GM21528 (cell line): ENCODE measurements at regions not wholly inside any gene's neighbourhood (a gene's known extent, or its start where the extent isn't known, plus 50 kb on each side); places are given as distances from the start of the nearest gene placed in this dataset.
"Not testable (repeated sequence)": the region's sequence is repeated elsewhere in the genome, so short reads cannot be mapped to it uniquely, and the experiment has no call there.

ENCODE experiments used
- ATAC-seq: cut with Tn5 transposase; IDR thresholded peaks from one replicate; pipeline ENCODE4 v1.9.1; 2021; ENCODE audit warnings: mild to moderate bottlenecking, moderate library complexity; ENCODE audit not compliant: unreplicated experiment, low FRiP score

DNA sequence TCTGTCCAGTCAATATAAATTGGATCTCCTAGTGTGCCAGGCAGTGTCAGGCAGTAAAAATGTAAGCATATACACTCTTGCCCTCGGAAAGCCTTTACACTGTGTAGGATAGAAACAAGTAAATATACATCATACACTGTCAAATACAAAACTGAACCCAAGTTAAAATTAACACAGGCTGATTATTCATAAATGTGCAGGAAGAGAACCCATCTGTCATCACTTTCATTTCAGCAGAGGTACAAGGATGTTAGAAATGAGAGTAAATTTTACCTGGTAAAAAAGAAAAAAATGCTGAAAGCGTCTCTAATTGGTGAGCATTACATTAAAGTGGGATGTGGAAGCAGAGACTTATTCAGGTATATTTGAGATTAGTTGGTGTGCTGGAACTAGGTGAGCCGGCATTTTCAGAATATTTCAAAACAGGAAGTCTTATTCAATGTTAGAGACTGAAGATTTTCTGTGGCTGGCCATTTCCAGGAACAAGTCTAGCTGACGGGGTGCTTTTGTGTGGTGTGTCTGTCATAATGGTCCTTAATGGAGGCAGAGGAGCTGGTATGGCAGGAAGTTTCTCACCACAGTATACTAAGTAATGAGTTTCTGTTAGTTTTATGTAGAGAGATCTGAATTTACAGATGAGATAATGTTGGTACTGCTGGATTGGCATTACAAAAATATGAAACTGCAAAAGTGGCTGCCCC lies 192.6 kb downstream of the CASP12 start:
- ATAC-seq = peak; percentile 99

DNA sequence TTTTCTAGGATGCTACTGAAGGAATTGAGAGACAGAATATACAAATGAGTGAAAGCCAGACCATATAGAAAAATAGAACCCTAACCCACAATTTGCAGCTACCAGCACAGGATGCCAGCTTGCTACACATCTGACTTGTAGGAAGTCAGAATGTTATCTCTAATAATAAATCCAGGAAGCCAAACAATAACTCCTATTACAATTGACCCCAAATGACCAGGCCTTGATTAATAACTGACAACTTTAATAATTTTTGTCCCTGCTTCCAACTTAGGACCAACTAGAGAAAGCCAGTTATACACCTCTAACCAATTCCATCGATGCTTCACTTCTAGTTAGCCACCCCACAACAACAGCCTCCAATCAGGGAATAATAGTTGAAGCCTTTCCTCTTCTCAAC lies 193.4 kb downstream of the CASP12 start:
- ATAC-seq = no peak

DNA sequence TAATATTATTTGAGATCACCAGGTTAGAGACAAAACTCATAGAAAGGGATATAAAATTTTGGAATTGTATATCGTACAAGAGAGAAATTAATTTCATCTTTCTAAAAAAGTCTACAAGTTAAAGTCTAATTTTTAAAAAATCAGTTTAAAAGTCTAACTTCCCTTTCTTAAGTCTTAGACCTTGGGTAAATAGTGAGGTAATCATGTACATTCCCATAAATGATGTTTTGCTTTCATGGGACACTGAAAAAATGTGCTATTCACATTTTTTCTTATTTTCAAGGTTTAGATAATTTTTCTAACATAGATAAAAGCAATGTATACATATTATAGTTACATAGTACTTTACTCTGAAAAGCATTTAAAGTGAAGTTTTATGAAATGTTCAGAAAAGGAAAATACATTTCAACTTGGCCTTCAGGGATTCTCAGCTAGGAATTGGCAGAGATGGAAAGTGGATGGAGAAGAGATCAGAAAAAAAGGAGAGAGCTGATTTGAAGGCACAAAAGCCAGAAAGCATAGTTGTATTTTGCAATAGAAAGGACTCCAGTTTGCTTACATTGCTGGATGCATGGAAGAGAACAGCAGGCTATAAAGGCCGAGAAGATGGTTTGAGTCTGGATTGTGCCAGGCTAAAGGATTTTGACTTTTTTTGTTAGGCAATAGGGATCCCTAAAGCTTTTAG lies 194.0 kb downstream of the CASP12 start:
- ATAC-seq = no peak

DNA sequence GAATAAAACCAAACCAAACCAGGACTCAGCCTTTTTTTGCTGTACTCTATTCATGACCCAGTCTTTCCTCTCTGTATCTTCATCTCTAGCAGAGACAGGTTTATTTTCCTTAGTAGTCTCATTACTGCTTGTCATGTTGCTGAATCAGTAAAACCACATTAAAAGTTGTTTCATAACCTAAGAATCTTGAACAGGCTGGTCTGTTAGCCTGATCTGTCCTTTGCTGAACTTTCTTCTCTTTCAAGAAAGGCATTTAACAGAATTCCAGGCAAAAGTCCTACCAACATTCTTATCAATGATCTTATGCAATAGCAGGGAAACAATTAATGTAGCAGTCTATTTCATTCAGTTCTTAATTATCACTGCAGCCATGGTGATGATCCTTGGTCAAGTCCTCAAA lies 197.7 kb downstream of the CASP12 start:
- no peak for ATAC-seq

DNA sequence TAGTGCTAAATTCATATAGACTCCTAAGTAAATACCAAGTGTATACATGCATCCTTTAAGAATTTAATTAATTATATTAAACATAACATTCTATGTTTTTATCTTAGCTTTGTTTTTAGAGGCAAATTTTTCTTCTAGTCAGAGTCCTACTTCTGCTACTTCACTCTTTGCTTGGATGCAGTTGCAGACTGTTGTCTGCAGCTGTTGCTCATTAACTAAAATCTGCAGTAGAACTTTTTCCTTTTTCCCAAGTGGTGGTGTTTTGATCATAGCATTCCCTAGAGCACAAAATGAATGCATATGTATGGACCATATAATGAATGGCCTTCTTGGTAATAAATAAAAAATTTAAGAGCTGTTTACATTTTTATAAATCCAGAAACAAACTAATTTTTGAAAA lies 198.3 kb downstream of the CASP12 start:
- ATAC-seq = no peak

DNA sequence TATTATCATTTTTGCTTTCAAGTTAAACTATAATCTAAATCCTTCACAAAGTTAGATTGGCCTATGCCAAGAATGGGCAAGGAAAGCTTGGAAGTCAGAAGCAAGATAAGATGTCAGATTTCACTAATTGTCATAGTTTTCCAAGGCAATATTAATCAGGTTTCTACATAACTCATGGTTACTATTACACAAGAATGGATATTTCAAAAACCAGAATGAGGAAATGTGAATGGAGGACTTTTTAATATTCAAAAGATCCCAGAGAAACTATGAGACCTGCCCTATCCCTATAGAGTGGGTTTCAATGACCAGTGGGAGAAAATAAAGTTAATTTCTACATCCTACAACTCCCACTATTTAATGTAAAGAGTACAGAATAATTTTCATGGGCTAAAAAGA lies 203.2 kb downstream of the CASP12 start:
- no peak for ATAC-seq

DNA sequence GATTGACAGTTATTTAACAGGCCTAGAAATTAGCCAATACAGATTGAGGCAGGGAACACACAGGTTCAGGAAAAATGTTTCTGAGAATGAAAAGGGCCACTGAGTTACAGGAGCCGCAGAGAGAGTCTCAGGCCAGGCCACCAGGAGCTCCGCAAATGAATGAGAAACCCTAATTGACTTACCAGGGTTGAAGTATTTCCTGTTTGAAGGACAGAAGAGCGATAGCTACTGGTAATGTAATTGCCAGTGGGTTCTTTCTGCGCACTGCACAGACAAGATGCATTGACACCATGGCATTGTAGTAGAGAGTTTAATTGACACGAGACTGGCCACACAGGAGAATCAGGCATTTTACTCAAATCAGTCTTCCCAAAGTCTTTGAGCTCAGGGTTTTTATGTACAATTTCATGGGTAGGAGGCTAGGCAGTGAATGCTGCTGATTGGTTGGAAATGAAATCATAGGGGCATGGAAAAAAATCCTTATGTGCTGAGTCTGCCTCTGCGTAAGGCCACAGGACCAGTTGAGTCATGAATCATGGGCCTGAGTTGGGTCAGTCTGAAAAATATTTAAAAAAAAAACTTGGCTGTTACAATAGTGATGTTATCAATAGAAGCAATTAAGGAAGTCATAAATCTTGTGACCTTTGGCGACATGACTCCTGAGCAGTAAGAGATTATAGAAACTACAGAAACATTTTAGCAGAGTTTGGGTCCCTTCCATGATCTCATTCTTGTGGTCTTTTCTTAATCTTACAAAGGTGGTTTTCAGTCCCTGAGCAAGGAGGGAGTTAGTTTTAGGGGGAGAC lies 203.8 kb downstream of the CASP12 start:
- no peak for ATAC-seq

DNA sequence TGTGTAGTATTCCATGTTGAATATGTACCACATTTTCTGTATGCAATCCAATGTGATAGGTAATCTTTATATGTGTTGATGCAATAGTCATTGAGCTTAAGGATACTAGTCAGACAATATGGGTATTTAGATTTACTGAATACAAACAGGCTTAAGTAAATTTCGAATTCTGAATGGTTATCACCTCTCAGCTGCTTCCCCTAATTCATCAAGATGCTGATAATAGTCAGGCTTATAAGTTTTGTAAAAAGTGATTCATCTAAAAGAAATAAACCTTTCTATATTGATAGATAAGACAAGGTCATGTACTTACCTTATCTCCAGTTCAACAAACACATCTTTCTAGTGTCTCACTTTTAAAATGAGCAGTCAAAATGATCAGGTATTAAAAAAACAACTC lies 205.5 kb downstream of the CASP12 start:
- ATAC-seq = no peak

DNA sequence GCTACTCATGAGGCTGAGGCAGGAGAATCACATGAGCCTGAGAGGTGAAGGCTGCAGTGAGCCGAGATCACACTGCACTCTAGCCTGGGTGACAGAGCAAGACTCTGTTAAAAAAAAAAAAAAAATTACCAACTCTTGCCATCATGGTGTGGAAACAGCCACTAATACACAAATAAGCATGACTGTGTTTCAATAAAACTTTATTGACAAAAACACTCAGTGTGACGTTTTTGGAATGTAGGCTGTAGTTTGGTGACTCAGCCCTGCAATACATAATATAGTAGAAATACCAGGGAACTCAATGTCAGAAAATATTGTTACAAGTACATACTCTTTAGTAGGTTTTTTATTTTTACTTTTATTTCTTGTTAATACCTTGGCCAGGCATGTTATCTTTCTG lies 207.1 kb downstream of the CASP12 start:
- ATAC-seq = no peak

DNA sequence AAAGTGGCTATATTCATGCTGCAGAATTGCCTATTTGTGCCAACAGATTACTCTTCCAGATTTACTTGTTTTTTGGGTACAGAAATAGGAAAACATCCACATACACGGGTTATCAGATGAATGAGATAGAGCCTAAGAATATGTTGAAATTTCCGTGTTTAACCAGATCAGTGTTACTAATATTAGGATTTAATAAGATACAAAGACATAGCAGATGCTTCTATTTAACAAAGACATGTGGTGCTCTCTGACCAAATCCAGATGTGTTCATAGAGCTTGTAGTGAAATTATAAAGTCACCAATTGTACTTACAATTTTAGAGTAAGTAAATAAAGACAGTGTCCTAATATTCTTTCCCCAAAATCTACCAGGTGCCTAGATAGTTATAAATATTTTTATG lies 208.0 kb downstream of the CASP12 start:
- ATAC-seq = no peak

DNA sequence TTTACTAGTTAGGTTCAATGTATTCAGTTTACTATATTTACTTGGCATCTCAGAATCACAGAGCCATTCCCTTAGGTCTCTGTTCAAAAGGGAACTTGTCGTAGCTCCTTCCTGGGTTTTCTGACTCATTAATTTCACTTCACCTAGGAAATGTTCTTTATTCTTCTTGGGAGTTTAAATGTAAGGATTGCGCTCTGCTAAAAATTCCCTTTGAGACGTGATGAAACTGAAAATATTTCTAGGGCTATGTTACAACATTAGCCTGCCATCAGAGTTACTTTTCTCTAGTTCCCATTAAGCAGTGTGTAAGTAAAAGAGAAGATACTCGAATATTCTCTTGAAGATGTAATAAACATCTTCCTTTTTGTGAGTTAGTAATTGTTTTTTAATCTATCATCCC lies 209.5 kb downstream of the CASP12 start:
- no peak for ATAC-seq

DNA sequence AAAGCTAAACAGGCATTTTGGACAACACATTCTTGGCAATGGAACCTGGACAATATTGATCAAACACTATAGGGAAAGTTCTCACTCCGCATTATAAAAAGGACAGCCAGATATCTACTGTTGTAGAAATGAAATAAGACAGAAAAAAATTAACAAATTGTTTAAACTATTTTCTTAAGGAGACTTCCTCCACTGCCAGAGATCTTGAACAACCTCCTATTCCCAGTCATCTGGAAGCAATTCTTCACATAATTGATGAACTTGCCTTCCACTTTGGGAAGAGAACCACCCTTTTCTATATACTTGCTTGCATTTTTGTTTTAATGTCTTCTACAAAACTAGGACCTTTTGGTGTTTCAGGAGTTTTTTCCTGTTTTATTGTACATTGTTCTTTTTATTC lies 216.1 kb downstream of the CASP12 start:
- no peak for ATAC-seq

DNA sequence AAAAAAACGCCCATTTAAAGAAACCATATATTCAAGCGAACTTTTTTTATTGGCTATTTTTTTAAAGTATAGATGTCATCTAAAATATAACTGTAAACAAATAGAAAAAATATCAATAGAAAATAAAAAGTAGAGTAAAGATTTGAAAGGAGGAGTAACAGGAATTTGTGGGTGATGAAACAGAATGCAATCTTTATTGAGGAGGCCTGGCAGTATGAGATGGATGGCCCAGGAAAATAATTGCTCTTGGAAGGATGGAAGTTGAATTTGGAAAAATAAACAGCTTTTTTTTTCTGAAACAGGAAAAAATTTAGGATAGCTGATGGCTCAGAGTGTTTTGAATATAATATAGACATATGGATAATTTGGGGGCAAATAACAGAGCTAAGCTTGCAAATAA lies 219.0 kb downstream of the CASP12 start:
- ATAC-seq = no peak

DNA sequence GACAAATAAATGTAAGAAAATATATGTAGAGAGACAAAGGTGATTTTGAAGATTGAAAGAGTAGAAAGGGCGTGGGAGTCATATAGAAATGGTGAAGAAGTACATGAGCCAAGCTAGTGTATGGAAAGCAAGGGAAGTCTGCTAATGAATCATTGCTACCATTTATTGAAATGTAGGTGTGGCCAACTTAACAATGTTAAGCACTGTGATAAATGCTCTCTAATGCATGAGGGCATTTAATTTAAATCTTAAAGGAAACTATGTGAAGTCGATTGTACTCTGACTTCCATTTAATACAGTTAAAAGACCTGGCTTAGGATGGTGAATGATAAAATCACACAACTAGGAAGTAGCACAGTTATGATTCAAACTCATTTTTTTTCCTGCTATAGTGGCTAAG lies 219.9 kb downstream of the CASP12 start:
- no peak for ATAC-seq

DNA sequence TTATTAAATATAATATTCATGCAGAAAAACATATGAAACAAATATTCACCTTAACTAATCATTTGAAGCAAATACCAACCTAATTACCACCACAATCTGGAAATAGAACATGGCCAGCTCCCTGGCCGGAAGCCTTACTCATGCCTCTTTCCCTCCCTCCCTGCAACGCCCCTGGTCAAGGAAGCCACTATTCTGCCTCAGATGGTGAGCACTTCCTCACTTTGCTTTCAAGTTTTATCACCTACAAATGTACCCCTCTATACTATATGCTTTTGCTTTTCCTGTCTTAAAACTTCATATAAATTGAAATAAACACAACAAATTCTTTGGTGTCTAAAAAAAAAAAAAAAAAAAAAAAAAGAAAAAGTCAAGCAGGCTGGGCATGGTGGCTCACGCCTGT lies 221.2 kb downstream of the CASP12 start:
- ATAC-seq = not testable (repeated sequence)

DNA sequence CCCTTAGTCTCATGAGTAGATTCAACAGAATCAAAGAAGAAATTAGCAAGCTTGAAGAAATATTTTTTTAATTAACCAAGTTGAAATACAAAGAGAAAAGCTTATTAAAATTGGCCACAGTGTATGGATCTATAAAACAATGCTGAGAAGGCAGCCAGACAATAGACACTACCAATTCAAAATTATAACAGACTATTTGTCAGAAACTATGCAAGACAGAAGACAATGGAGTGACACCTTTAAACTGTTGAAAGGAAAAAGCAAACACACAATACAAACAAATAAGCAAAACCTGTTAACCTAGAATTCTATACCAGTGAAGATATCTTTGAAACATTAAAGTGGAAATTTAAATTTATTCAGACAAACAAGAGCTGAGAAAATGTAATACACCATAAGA lies 225.4 kb downstream of the CASP12 start:
- no peak for ATAC-seq

DNA sequence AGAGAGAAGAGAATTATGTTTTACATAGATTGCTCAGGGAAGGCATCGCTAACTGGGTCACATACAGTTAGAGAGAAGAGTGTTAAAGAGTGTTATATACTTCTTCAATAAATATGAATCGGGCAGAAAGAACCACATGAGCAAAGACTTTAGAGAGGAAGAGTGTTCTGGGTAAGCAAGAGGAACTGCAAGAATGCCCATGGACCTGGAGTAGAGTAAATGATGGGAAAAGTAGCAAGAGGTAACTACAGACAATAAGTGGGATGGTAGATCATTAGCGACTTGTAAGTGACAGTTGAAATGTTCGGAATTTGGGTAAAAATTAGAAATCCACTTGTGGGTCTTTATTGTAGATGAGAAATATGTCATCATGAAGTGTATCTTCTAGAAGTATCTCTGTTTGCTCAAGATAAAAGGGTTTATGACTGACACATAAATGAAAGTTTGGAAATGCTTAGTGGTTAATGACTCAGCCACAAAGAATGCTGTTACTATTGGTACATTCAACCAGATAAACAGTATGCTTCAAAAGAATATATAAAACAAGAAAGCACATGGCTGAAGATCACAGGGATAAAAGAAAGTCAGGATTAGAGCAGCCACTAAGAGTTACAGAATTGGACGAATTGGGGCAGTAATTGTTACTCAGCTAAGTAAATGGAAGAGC lies 229.3 kb downstream of the CASP12 start:
- ATAC-seq = no peak

DNA sequence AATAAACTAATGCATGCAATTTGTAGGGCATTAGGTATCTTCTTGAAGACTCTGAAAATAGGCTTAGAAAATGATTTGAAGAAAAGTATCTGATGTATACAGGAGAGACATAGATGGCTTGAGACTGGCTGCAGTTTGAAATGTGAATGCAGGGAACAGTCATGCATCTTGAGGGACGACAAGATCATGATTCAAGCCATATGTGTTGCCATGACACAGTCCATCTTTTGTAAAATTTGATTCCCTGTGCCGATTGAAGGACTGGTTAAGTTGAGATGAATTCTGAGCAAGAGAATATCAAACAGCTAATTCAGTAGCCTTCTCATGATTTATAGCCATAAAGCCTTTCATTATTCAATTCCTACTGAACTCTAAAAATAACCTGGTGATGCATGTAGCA lies 231.6 kb downstream of the CASP12 start:
- no peak for ATAC-seq

DNA sequence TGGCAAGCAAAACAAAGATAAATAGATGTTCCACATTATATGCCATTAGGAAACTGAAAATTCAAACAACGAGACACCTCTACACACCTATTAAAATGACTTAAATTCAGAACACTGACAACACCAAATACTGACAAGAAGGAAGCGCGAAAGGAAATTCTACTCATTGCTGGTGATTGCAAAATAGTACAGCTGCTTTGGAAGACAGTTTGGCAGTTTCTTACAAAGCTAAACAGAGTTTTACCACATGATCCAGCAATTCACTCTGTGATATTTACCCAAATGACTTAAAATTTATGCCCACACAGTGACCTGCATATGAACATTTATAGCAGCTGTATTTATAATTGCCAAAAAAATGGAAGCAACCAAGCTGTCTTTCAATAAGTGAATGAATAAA lies 232.6 kb downstream of the CASP12 start:
- no peak for ATAC-seq

DNA sequence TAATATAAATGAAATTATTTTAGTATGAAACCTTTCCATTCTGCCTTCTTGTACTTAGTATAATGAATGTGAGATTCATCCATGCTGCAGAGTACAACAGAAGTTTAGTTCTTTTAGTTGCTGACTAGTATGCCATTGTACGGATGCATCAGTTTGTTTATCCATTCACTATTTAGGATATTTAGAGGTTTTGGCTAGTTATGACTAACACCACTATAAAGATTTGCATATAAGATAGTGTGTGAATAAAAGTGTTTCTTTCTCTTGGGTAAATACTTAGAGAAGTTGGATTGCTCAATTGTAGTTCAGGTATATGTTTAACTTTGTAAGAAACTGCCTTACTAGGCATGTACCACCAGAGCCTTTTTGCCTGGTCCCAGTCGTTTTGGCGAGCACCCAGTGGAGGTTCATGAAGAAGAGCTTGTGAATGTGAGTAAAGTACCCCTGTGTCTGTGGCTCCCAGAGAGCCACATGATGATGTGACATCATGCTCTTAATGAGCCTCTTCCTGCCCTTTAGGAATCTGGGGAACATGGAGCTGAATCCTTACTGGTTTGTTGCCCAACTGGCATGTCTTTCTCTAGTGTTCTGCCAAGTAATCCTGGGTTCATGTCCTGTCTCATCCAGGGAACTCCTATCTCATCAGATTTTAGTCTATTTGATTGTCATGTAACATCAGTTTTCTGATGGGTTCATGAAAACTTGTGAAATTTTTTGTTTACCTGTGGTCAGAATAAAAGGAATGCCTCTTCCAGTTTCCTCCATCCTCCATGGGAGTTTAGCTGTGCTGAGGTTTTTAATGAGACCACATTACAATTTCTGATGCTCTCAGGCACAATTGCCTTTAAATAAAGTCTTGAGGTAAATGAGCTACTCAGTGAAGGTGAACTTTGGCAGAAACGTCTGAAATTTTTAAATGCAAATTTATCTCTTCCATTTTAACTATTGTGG lies 234.8 kb downstream of the CASP12 start:
- ATAC-seq = no peak
